Astrocyte (in vitro differentiated cells and primary cell): ENCODE measurements at regions not wholly inside any gene's neighbourhood (a gene's known extent, or its start where the extent isn't known, plus 50 kb on each side); places are given as distances from the start of the nearest gene placed in this dataset.

Experiments used
- DNase-seq: peaks from one replicate; pipeline ENCODE4 v3.0.0-alpha.2; 2010; ENCODE audit warnings: low read depth
- FAIRE-seq: peaks from 2 replicates; lab custom pipeline; 2011; peaks lifted over from hg19 to GRCh38; lab: Jason Lieb, UNC
- H2AFZ ChIP-seq: 2 replicates; pipeline ENCODE4 v1.6.0; 2012; ENCODE audit warnings: low read depth, low read length, inconsistent platforms
- H3K27ac ChIP-seq: 2 replicates; pipeline ENCODE4 v1.5.1; 2011; ENCODE audit warnings: low read depth, low read length, inconsistent platforms
- H3K27me3 ChIP-seq: 2 replicates; pipeline ENCODE4 v1.6.0; 2011; ENCODE audit warnings: low read length, inconsistent platforms; ENCODE audit not compliant: insufficient read depth
- H3K36me3 ChIP-seq: 2 replicates; pipeline ENCODE4 v1.5.1; 2011; ENCODE audit warnings: low read length, inconsistent platforms; ENCODE audit not compliant: insufficient read depth
- H3K4me1 ChIP-seq: 2 replicates; pipeline ENCODE4 v1.5.1; 2011; ENCODE audit warnings: low read length, inconsistent platforms; ENCODE audit not compliant: insufficient read depth
- H3K4me2 ChIP-seq: 2 replicates; pipeline ENCODE4 v1.6.0; 2012; ENCODE audit warnings: low read length, inconsistent platforms
- H3K4me3 ChIP-seq: 2 replicates; pipeline ENCODE4 v1.5.1; 2011; ENCODE audit warnings: low read depth, mild to moderate bottlenecking, low read length, inconsistent platforms; ENCODE audit not compliant: insufficient read depth
- H3K79me2 ChIP-seq: 2 replicates; pipeline ENCODE4 v1.6.0; 2012; ENCODE audit warnings: mild to moderate bottlenecking, low read length, inconsistent platforms; ENCODE audit not compliant: insufficient read depth
- H3K9ac ChIP-seq: 2 replicates; pipeline ENCODE4 v1.6.0; 2012; ENCODE audit warnings: mild to moderate bottlenecking, low read length, inconsistent platforms
- H3K9me3 ChIP-seq: 2 replicates; pipeline ENCODE4 v1.5.1; 2012; ENCODE audit warnings: low read depth, mild to moderate bottlenecking, low read length, inconsistent platforms; ENCODE audit not compliant: insufficient read depth
- H4K20me1 ChIP-seq: 2 replicates; pipeline ENCODE4 v1.6.0; 2012; ENCODE audit warnings: low read length, inconsistent platforms; ENCODE audit not compliant: insufficient read depth
- H3K27ac Mint-ChIP-seq: one replicate; pipeline ENCODE4 v1.8.0; 2021; ENCODE audit warnings: mild to moderate bottlenecking, mixed read lengths; ENCODE audit not compliant: unreplicated experiment
- H3K27me3 Mint-ChIP-seq: one replicate; pipeline ENCODE4 v1.8.0; 2021; ENCODE audit warnings: low read depth, mixed read lengths; ENCODE audit not compliant: unreplicated experiment
- H3K36me3 Mint-ChIP-seq: one replicate; pipeline ENCODE4 v1.8.0; 2021; ENCODE audit warnings: low read depth, mixed read lengths; ENCODE audit not compliant: unreplicated experiment
- H3K4me1 Mint-ChIP-seq: one replicate; pipeline ENCODE4 v1.8.0; 2021; ENCODE audit warnings: low read depth, mixed read lengths; ENCODE audit not compliant: unreplicated experiment
- H3K4me3 Mint-ChIP-seq: one replicate; pipeline ENCODE4 v1.8.0; 2021; ENCODE audit warnings: mild to moderate bottlenecking, moderate library complexity, mixed read lengths; ENCODE audit not compliant: unreplicated experiment
- H3K9me3 Mint-ChIP-seq: one replicate; pipeline ENCODE4 v1.8.0; 2021; ENCODE audit warnings: mild to moderate bottlenecking, mixed read lengths; ENCODE audit not compliant: unreplicated experiment
- CTCF ChIP-seq: IDR thresholded peaks from 2 replicates; pipeline ENCODE4 v1.5.1; 2011; ENCODE audit warnings: low read depth, mild to moderate bottlenecking, inconsistent platforms, low read length, moderate library complexity; ENCODE audit not compliant: insufficient read depth
- EZH2 ChIP-seq: IDR thresholded peaks from 2 replicates; pipeline ENCODE4 v1.6.1; 2012; ENCODE audit warnings: mild to moderate bottlenecking, low read length, inconsistent platforms; ENCODE audit not compliant: insufficient read depth

GRCh38 chrX:123077631-123078030 lies 106.4 kb upstream of the GRIA3 start:
- peak; percentile 69 for FAIRE-seq
- Histone ChIP-seq H3K79me2 (no peaks in the 10 kb centered on the region), H2AFZ (no peak overlapping the region), H3K4me3 (no peak overlapping the region), H3K4me1 (no peaks in the 10 kb centered on the region), H3K9me3 (no peaks in the 10 kb centered on the region), H3K27me3 (no peaks in the 10 kb centered on the region), H3K4me2 (no peak overlapping the region), H3K9ac (no peak overlapping the region), H3K27ac (no peak overlapping the region), H3K36me3 (no peaks in the 10 kb centered on the region), H4K20me1 (no peaks in the 10 kb centered on the region)
- no peak for DNase-seq
- no peaks in the 10 kb centered on the region for H3K36me3 Mint-ChIP-seq
- H3K4me3 Mint-ChIP-seq: no peak overlapping the region
- TF ChIP-seq CTCF: no peak
- no peak for TF ChIP-seq EZH2
- H3K9me3 Mint-ChIP-seq: no peaks in the 10 kb centered on the region
- no peaks in the 10 kb centered on the region for H3K27me3 Mint-ChIP-seq
- H3K4me1 Mint-ChIP-seq: peaks cover 11% of the 10 kb centered on the region
- H3K27ac Mint-ChIP-seq: peak overlapping the region; percentile 38

DNA sequence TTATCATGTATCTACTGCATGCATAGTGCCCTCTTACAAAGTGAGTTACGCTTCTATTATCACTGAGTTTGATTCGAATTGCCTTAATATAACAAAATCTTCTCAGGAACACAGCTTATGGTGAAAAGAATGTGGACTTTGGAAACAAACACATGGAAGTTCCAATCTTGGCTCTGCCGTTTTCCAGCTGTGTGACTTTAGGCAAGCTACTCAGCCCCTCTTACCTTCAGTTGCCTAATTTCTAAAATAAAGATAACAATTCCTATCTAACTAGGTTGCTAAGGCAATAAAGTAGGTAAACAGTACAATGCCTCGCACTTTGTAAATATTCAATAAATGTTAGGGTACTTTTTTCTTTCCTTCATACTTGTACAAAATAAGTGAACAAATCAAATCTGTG lies 104.0 kb upstream of the GRIA3 start:
- no peaks in the 10 kb centered on the region for H3K9me3 ChIP-seq
- no peak overlapping the region for H3K4me3 Mint-ChIP-seq
- peaks cover 26% of the 10 kb centered on the region for H3K4me1 Mint-ChIP-seq
- FAIRE-seq (peak; percentile 43), DNase-seq (no peak)
- TF ChIP-seq EZH2 (no peak), CTCF (no peak)
- H3K27me3 Mint-ChIP-seq: no peaks in the 10 kb centered on the region
- H3K9me3 Mint-ChIP-seq: no peaks in the 10 kb centered on the region
- H3K27ac Mint-ChIP-seq: no peak overlapping the region
- H3K4me1 ChIP-seq: peaks cover 4% of the 10 kb centered on the region
- H4K20me1 ChIP-seq: no peaks in the 10 kb centered on the region
- no peaks in the 10 kb centered on the region for H3K36me3 ChIP-seq
- H3K27ac ChIP-seq: no peak overlapping the region
- H3K4me3 ChIP-seq: no peak overlapping the region
- no peaks in the 10 kb centered on the region for H3K27me3 ChIP-seq
- no peaks in the 10 kb centered on the region for H3K36me3 Mint-ChIP-seq
- H2AFZ ChIP-seq: no peak overlapping the region
- H3K79me2 ChIP-seq: no peaks in the 10 kb centered on the region
- H3K9ac ChIP-seq: no peak overlapping the region
- no peak overlapping the region for H3K4me2 ChIP-seq

DNA sequence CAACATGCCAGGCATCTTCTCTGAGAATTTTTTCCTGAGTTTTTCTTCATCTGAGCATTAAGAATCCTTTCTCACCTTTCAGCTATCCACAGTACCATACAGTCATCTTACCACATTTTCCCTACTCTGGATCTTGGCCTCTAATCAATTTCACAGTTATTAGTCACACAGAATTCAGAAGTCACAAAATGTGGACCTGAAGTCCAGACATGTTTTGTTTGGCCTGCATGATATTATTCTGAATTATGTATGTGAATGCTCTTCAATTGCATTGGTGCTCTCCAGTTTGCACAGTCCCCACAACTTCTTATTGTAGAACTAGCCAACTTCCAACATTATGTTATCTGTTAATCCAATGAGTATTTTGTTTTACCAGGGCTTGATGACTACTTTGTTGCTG lies 102.3 kb upstream of the GRIA3 start:
- Mint-ChIP-seq H3K36me3 (no peaks in the 10 kb centered on the region), H3K4me3 (no peak overlapping the region), H3K27me3 (no peaks in the 10 kb centered on the region), H3K27ac (no peak overlapping the region), H3K9me3 (no peaks in the 10 kb centered on the region), H3K4me1 (peaks cover 36% of the 10 kb centered on the region)
- no peak for TF ChIP-seq EZH2
- TF ChIP-seq CTCF: no peak
- Histone ChIP-seq H3K27ac (no peak overlapping the region), H3K4me1 (peaks cover 12% of the 10 kb centered on the region), H3K4me3 (no peak overlapping the region), H4K20me1 (no peaks in the 10 kb centered on the region), H3K36me3 (no peaks in the 10 kb centered on the region), H2AFZ (no peak overlapping the region), H3K9ac (no peak overlapping the region), H3K9me3 (no peaks in the 10 kb centered on the region), H3K79me2 (no peaks in the 10 kb centered on the region), H3K27me3 (no peaks in the 10 kb centered on the region), H3K4me2 (no peak overlapping the region)
- FAIRE-seq: peak; percentile 94
- peak; percentile 76 for DNase-seq
